GM12874 (cell line): ENCODE measurements at regions not wholly inside any gene's neighbourhood (a gene's known extent, or its start where the extent isn't known, plus 50 kb on each side); places are given as distances from the start of the nearest gene placed in this dataset.

Experiments
- TF ChIP-seq, protein P1 (sequence below): IDR thresholded peaks from 2 replicates; pipeline ENCODE4 v1.5.1; 2011; ENCODE audit warnings: low read depth, mild to moderate bottlenecking, control low read depth, low read length, moderate library complexity; ENCODE audit not compliant: insufficient read depth

DNA sequence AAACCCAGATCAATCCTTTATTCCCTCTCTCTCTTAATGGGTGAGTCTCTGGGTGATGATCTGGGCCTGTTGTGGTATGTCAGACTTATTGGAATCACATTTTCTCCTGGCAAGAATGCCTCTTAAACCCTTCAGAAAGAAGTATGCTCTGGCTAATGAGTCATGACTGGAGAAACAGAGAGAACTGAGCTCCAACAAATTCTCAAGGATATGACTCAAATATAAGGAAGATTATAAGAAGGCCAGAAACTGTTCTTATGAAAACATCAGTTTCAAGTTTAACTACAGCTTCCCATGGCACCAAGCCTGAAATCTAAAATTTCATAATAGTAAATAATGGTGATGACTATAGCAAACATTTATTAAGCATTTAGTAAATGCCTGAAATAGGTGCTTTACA is 83.9 kb downstream of the OR5AK2 start:
- TF ChIP-seq, protein P1, sequence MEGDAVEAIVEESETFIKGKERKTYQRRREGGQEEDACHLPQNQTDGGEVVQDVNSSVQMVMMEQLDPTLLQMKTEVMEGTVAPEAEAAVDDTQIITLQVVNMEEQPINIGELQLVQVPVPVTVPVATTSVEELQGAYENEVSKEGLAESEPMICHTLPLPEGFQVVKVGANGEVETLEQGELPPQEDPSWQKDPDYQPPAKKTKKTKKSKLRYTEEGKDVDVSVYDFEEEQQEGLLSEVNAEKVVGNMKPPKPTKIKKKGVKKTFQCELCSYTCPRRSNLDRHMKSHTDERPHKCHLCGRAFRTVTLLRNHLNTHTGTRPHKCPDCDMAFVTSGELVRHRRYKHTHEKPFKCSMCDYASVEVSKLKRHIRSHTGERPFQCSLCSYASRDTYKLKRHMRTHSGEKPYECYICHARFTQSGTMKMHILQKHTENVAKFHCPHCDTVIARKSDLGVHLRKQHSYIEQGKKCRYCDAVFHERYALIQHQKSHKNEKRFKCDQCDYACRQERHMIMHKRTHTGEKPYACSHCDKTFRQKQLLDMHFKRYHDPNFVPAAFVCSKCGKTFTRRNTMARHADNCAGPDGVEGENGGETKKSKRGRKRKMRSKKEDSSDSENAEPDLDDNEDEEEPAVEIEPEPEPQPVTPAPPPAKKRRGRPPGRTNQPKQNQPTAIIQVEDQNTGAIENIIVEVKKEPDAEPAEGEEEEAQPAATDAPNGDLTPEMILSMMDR, result no peak

DNA sequence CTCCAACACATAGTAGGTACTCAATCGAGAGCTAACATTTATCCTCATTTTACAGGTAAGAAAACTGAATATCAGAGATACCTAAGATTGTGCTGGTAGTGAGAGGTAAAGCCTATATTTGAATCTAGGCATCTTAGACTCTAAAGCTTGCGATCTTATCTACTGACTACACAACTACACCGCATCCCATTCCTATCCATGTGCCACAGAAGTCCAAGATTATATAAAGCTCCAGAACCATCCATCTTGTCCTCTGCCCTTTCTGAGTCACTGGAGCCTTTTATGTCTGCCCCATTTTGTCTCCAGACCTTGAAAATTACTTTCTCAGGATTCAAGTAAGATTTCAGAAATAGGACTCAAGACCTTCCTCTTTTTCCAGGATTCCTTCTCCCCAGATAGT is 84.4 kb downstream of the OR5AK2 start:
- TF ChIP-seq, protein P1, result no peak

DNA sequence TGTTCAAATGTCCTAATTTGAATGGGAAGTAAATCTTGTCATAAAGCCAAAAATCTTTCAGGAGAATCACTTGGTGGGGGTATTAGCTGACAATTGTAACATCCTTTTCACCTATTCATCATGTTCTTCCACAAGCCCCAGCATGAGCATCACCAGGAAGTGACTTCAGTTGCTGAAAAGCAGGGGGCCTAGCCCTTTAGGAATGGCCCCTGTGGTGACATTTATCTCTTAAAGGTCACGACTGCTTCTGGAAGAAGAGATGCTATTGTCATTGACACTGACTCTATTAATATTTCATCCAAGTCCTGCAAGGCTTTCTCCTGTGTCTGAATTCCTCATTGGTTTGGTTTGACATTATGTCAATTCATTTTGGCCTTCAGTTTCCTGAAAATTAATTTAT is 92.6 kb downstream of the OR5AK2 start:
- TF ChIP-seq, protein P1, result no peak

DNA sequence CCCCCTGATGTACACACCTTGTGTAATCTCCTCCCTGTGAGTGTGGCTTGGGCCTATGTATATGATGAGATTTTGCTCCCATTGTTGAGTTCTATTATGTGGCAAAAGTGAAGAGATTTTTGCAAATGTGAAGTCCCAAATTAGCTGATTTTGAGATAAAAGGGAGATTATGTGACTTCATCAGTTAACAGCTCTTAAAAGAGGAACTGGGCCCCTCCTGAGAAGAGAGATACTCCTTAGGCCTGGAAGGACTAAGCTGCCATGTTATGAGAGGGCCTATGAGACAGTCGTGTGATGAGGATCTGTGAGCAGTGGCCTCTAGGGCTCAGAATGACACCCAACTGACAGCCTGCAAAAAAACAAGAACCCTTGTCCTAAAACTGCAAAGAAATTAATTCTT is 93.4 kb downstream of the OR5AK2 start:
- TF ChIP-seq, protein P1, result no peak

DNA sequence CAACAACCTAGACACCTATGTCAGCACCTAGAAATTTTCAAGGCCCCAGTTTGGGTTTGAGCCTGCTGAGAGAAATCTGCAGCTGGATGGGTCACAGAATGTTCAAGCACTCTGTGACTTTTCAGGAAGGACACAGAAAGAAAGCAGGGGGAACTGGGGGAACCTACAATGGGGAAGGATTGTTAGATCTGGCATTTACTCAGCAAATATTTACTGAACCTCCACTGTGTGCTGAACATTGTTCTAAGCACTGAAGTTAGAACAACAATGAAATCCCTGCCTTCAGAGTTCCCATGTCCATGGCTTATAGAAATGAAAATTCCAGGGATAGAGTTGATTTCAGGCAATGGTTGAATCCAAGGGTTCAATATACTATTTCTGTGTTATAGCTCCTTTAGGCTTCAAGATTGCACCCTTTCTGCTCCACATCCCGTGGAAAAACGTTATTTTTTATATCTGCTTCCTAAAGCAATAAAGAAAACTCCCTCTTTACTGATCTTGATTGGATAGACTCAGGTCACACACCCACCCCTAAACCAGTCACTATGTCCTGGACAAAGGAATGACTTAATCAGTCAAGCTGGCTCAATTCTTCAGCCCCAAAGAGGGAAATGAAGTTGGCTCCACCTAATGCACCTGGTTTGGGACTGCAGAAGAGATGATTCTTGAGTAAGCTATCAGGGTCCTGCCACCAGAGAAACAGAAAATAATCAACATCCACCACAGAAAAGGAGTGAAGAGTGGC is 95.1 kb downstream of the OR5AK2 start:
- TF ChIP-seq, protein P1, result no peak

DNA sequence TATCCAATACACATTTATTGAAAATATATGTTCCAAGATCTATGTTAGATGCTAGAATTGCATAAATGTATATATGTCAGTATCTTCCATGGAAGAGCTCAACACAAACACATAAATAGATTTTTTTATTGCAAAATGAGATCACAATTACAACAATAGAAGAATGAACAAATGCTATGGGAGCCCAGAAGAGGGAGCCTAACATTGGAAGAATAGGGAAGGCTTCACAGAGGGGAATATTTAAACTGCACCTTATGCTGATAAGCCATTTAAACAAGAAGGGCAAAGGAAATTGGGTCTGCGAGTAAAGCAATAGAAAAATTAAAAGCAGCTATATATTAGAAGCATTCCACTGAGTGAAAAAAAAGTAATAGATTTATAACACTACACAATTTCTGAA is 96.1 kb upstream of the LRRC55 start:
- TF ChIP-seq, protein P1, result no peak

DNA sequence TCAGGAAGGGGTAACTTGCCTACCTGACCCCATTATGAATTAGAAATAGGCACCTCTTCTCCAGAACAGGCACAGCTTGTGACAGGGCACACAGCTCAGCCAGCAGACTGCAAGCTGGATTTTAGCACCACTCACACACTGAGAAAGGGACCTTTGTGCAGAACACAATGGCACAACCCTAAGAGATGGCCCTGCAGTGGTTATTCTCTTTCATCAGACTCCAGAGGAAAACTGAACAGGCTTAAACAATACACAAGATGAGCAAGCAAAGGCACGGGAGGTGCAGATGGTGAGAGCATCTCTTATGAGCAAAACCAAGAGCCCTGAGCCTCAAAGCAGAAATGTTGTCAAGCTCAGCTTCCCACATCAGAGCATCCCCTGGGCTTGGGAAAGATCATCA is 93.8 kb upstream of the LRRC55 start:
- TF ChIP-seq, protein P1, result no peak
